ENCODE measurements at regions not wholly inside any gene's neighbourhood (a gene's known extent, or its start where the extent isn't known, plus 50 kb on each side); places are given as distances from the start of the nearest gene placed in this dataset.

DNA sequence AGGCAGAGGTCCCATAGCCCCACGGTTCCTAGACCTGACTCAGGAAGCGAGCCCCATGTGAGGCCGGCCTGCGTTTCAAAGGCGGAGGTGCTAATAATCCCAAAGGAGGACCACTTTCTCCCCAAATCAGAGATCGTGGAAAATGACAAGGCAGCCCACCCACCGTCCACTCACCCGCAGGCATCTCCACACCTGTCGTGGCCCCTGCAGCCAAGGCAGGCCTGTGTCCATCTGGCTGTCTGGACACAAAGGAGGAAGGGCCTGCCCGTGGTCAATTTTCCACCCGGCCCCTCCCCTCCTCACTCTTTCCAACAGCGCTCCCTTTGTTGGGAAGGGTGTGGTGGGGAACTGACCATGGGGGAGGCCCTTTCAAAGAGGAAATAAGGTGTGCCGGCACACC, 125.3 kb upstream of the TMEM132D start:
- H3K4me3 ChIP-seq (ENCODE audit: low read depth, low read length): no peak overlapping the region
- no peak for DNase-seq (ENCODE audit: low read depth)
- TF ChIP-seq, protein P1, sequence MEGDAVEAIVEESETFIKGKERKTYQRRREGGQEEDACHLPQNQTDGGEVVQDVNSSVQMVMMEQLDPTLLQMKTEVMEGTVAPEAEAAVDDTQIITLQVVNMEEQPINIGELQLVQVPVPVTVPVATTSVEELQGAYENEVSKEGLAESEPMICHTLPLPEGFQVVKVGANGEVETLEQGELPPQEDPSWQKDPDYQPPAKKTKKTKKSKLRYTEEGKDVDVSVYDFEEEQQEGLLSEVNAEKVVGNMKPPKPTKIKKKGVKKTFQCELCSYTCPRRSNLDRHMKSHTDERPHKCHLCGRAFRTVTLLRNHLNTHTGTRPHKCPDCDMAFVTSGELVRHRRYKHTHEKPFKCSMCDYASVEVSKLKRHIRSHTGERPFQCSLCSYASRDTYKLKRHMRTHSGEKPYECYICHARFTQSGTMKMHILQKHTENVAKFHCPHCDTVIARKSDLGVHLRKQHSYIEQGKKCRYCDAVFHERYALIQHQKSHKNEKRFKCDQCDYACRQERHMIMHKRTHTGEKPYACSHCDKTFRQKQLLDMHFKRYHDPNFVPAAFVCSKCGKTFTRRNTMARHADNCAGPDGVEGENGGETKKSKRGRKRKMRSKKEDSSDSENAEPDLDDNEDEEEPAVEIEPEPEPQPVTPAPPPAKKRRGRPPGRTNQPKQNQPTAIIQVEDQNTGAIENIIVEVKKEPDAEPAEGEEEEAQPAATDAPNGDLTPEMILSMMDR (IDR thresholded peaks at IDR 0.05; ENCODE audit: insufficient read depth, low read depth, low read length, missing control alignments): no peak

DNA sequence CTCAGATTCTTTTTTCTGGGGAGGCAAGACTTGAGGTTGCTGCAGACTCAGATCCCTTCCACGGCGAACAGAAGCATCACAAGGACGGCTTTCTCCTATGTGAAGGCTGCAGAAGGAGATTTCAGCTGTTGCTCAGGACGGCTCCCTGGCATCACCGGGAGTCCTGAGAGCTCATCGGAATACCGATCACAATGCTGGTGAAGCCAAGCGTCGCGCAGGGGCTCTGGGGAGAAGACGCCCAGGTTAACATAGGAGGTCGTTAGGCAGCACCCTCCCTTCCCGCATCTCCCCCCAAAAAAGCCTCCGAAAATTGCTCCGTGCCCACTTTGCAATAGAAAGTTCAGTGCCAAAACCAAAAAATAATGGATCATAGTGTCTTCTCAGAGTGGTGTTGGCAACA, 127.2 kb upstream of the TMEM132D start:
- TF ChIP-seq, protein P1 (IDR thresholded peaks at IDR 0.05; ENCODE audit: insufficient read depth, low read depth, low read length, missing control alignments): no peak
- no peak for DNase-seq (ENCODE audit: low read depth)
- H3K4me3 ChIP-seq (ENCODE audit: low read depth, low read length): no peak overlapping the region

DNA sequence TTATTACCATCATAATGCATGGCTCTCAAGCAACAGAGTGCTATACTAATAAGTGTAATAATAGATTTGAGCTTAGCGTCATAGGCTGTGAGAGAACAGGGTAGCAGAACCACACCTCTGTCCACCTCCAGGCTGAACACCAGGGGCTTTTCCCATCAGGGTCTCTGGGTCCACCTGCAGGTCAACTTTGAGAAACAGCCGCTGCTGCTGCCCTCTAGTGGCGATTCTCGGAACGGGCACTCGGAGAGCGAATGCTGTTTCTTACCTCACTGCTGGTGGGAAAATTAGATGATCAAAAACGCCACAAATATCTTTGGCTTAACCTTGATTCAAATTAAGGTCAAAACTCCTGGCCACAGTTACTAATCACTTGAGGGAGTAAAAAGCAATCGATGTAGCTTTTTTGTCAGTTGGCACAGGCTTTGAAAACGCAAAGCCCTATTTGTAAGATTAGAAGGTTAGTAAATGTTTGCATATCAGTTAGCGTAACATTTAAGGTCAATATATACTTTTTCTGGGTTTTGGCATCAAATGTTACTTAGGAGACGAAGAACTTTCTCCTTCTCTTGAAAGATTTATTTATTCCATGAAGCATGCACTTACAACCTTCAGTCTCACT, 127.9 kb upstream of the TMEM132D start:
- DNase-seq (ENCODE audit: low read depth): peak; percentile 49
- H3K4me3 ChIP-seq (ENCODE audit: low read depth, low read length): no peak overlapping the region
- TF ChIP-seq, protein P1 (IDR thresholded peaks at IDR 0.05; ENCODE audit: insufficient read depth, low read depth, low read length, missing control alignments): peak; percentile 93

DNA sequence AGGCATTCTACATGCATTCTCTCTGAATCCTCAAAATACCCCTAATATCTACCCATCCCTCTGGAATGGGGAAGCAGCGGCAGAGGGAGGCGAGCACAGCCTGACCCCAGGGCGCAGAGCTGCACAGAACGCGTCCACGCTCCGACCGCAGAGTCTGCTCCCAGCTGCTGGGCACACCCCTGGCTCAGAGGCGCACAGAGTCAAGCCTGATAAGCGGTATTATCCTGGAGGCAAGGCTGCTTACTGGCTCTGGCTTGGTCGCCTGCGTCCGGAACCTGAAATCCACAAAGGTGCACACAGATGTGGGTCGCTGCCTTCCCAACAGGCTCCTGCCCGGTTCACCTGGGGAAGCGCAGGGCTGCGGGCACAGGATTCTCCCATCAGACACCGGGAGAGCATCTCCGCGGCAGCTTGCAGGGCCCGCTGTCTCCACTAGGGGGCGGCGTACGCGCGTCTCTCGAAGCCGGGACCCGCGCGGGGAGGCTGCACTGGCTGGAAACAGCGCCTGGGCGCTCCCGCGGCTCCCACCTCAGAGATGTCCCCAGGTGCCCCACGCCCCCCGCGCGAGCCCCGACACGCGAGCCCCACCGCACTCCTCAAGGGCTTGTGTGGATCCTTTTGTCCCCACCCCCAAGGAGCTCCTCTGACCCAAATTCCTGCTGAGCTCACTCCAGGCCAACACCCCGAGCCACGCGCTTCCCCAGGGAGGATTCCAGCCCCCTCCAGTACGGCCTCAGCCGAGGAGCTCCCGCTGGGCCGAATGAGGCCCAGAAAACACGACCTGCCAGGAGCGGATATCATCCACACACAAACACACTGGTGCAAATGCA, 120.1 kb upstream of the FZD10 start:
- no peak overlapping the region for H3K4me3 ChIP-seq (ENCODE audit: low read depth, low read length)
- DNase-seq (ENCODE audit: low read depth): no peak
- TF ChIP-seq, protein P1 (IDR thresholded peaks at IDR 0.05; ENCODE audit: insufficient read depth, low read depth, low read length, missing control alignments): peak; percentile 19

DNA sequence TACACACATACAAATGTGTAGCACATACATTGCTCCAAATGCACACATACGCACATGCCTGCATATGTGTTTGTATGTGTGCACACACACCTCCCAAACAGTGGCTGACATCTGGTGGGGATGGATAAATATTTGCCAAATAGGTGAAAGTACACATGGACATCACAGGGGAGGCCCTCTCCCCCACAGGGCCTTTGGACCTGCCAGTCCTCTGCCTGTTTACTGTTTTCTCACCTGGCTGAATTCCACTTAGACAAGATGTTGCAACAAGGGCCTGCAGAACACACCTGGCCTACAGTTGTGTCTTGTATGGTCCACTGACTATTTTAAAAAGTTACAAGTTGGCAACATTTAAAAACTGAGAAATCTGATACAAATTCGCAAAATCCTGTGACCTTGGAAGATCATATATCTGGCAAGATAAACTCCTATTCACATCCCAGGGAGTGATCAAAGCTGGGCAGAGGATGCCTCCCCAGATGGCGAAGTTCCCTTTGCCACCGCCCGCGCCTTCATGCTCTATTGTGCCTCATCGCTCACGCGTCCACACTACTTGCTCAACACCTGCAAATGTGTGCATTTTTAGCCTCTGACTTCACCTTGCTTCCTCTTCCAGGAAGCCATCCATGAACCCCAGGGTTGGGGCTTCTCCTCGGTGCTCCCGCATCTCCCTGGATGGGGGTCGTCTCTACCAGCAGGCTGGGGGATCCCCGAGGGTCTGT, 118.4 kb upstream of the FZD10 start:
- no peak overlapping the region for H3K4me3 ChIP-seq (ENCODE audit: low read depth, low read length)
- TF ChIP-seq, protein P1 (IDR thresholded peaks at IDR 0.05; ENCODE audit: insufficient read depth, low read depth, low read length, missing control alignments): no peak
- no peak for DNase-seq (ENCODE audit: low read depth)

DNA sequence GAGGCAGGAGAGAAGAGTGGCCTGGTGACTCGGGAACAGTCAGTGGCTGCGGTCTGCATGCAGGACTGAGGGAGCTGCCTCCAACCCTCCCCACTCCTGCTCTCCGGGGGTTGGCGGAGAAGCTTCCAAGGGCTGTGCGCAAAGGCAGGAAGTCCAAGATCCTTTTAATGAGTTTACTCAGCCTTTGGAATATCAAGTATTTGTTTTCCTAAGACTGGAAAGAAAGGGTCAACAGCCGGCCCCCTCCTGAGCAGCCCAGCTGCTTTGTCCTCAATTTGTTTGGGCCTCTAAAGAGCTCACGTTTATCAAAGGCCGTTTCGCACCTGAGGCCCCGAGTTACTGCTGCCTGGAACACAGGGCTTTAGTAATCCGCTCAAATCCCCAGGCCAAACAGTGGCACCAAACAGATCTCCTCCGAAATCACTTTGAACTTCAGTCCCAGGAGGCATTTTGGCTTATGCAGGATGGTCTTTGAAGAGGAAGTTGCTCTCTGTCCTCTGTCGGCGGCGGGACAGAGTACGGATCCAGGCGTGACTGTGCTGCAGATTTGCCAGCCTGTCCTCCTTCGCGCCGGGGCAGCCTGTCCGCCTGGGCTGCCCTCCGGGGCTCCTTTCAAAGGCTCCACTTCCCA, 117.2 kb upstream of the FZD10 start:
- no peak overlapping the region for H3K4me3 ChIP-seq (ENCODE audit: low read depth, low read length)
- TF ChIP-seq, protein P1 (IDR thresholded peaks at IDR 0.05; ENCODE audit: insufficient read depth, low read depth, low read length, missing control alignments): no peak
- DNase-seq (ENCODE audit: low read depth): no peak
